Parathyroid adenoma (tissue), 2 donors: ENCODE measurements at regions not wholly inside any gene's neighbourhood (a gene's known extent, or its start where the extent isn't known, plus 50 kb on each side); places are given as distances from the start of the nearest gene placed in this dataset.
A peak's percentile ranks its signal among the peaks of the same experiment; 100 is the strongest.

Experiments used
- H2AFZ ChIP-seq: fragments of 300-600 bp; sonication (generic); one replicate; pipeline ENCODE4 v1.7.0; 2017; ENCODE audit warnings: antibody characterized with exemption, mild to moderate bottlenecking
- H3K27ac ChIP-seq: fragments of 300-600 bp; sonication (generic); one replicate; pipeline ENCODE4 v1.7.0; 2017
- H3K27me3 ChIP-seq: fragments of 300-600 bp; sonication (generic); one replicate; pipeline ENCODE4 v1.7.0; 2017; ENCODE audit warnings: low read length; ENCODE audit not compliant: control insufficient read depth, insufficient read depth
- H3K36me3 ChIP-seq: fragments of 300-600 bp; sonication (generic); one replicate; pipeline ENCODE4 v1.7.0; 2017; ENCODE audit warnings: low read length; ENCODE audit not compliant: control insufficient read depth, insufficient read depth
- H3K4me1 ChIP-seq: fragments of 300-600 bp; sonication (generic); one replicate; pipeline ENCODE4 v1.7.0; 2017; ENCODE audit warnings: control low read depth
- H3K4me2 ChIP-seq: fragments of 300-600 bp; sonication (generic); one replicate; pipeline ENCODE4 v1.7.0; 2017; ENCODE audit warnings: low read length
- H3K4me3 ChIP-seq: fragments of 300-600 bp; sonication (generic); one replicate; pipeline ENCODE4 v1.7.0; 2017; ENCODE audit warnings: low read depth, low read length
- H3K79me2 ChIP-seq: fragments of 300-600 bp; sonication (generic); one replicate; pipeline ENCODE4 v1.7.0; 2017; ENCODE audit warnings: control low read depth
- H3K9ac ChIP-seq: fragments of 300-600 bp; sonication (generic); one replicate; pipeline ENCODE4 v1.7.0; 2017; ENCODE audit warnings: mild to moderate bottlenecking
- H3K9me3 ChIP-seq: fragments of 300-600 bp; sonication (generic); one replicate; pipeline ENCODE4 v1.7.0; 2017; ENCODE audit warnings: low read length; ENCODE audit not compliant: control insufficient read depth
- CTCF ChIP-seq: fragments of 300-600 bp; sonication (generic); IDR thresholded peaks from one replicate; pipeline ENCODE4 v1.7.0; 2017; ENCODE audit warnings: antibody characterized with exemption, mild to moderate bottlenecking
- donor health status: primary hyperparathyroidism.

- no peak overlapping the region for H3K4me3 ChIP-seq
- peak overlapping the region; percentile 80 for H3K27ac ChIP-seq
Observed at GRCh38 chr16:72626623-72627022, 421.3 kb downstream of the ZFHX3 start.

GRCh38 chr16:72621651-72622050, 426.3 kb downstream of the ZFHX3 start:
- Histone ChIP-seq H3K36me3 (no peaks in the 10 kb centered on the region), H3K4me1 (no peaks in the 10 kb centered on the region)
- no peak for TF ChIP-seq CTCF

More at GRCh38 chr16:72626623-72627022, 421.3 kb downstream of the ZFHX3 start:
- H3K9me3 ChIP-seq: no peaks in the 10 kb centered on the region
- H3K9ac ChIP-seq: no peak overlapping the region
- H3K4me1 ChIP-seq: no peaks in the 10 kb centered on the region
- H2AFZ ChIP-seq: peak overlapping the region; percentile 57
- no peak overlapping the region for H3K4me2 ChIP-seq
- H3K36me3 ChIP-seq: no peaks in the 10 kb centered on the region
- no peaks in the 10 kb centered on the region for H3K79me2 ChIP-seq
- no peak for TF ChIP-seq CTCF
- no peaks in the 10 kb centered on the region for H3K27me3 ChIP-seq

GRCh38 chr16:72620853-72621252, 427.1 kb downstream of the ZFHX3 start:
- Histone ChIP-seq H3K27ac (no peak overlapping the region), H3K4me3 (no peak overlapping the region), H3K9me3 (no peaks in the 10 kb centered on the region), H3K9ac (no peak overlapping the region), H3K4me2 (no peak overlapping the region), H3K79me2 (no peaks in the 10 kb centered on the region), H3K36me3 (no peaks in the 10 kb centered on the region), H3K27me3 (no peaks in the 10 kb centered on the region), H3K4me1 (no peaks in the 10 kb centered on the region), H2AFZ (peak overlapping the region; percentile 33)
- TF ChIP-seq CTCF: no peak

More at GRCh38 chr16:72621651-72622050, 426.3 kb downstream of the ZFHX3 start:
- Histone ChIP-seq H2AFZ (no peak overlapping the region), H3K79me2 (no peaks in the 10 kb centered on the region), H3K4me2 (no peak overlapping the region), H3K27ac (no peak overlapping the region), H3K9me3 (no peaks in the 10 kb centered on the region), H3K27me3 (no peaks in the 10 kb centered on the region), H3K9ac (no peak overlapping the region), H3K4me3 (no peak overlapping the region)

GRCh38 chr16:72620348-72620747, 427.6 kb downstream of the ZFHX3 start:
- Histone ChIP-seq H3K79me2 (no peaks in the 10 kb centered on the region), H3K4me2 (no peak overlapping the region), H3K9ac (no peak overlapping the region), H3K36me3 (no peaks in the 10 kb centered on the region), H2AFZ (peak overlapping the region; percentile 33), H3K4me3 (no peak overlapping the region), H3K27ac (no peak overlapping the region), H3K4me1 (no peaks in the 10 kb centered on the region), H3K9me3 (no peaks in the 10 kb centered on the region), H3K27me3 (no peaks in the 10 kb centered on the region)
- TF ChIP-seq CTCF: no peak

GRCh38 chr16:72615856-72616255, 432.1 kb downstream of the ZFHX3 start:
- no peak overlapping the region for H3K27ac ChIP-seq
- no peak for TF ChIP-seq CTCF
- no peaks in the 10 kb centered on the region for H3K36me3 ChIP-seq
- no peaks in the 10 kb centered on the region for H3K27me3 ChIP-seq
- no peaks in the 10 kb centered on the region for H3K9me3 ChIP-seq
- no peak overlapping the region for H2AFZ ChIP-seq
- no peak overlapping the region for H3K4me2 ChIP-seq
- no peaks in the 10 kb centered on the region for H3K79me2 ChIP-seq
- H3K4me1 ChIP-seq: no peaks in the 10 kb centered on the region
- no peak overlapping the region for H3K4me3 ChIP-seq
- no peak overlapping the region for H3K9ac ChIP-seq
